HCT116 (cell line): ENCODE measurements at regions not wholly inside any gene's neighbourhood (a gene's known extent, or its start where the extent isn't known, plus 50 kb on each side); places are given as distances from the start of the nearest gene placed in this dataset.

Experiments used
- CTCF ChIP-seq, 3 experiments: fragments of 200-600 bp in 1 of 3; sonication (generic) in 1 of 3; IDR thresholded peaks in 2 of 3; conservative IDR thresholded peaks in 1 of 3; 2 replicates each; pipeline ENCODE4 v1.5.1; 2012 to 2017; ENCODE audit warnings: low read depth in 2 of 3, low read length in 2 of 3, antibody characterized with exemption in 1 of 3, borderline replicate concordance in 1 of 3, control low read depth in 1 of 3, mild to moderate bottlenecking in 1 of 3, mixed read lengths in 1 of 3, mixed run types in 1 of 3, moderate library complexity in 1 of 3; ENCODE audit not compliant: insufficient read depth in 1 of 3
- REST ChIP-seq: IDR thresholded peaks from 2 replicates; pipeline ENCODE4 v1.6.1; 2012; ENCODE audit warnings: low read depth
- YY1 ChIP-seq: IDR thresholded peaks from 2 replicates; pipeline ENCODE4 v1.6.1; 2011; ENCODE audit warnings: low read length, low read depth, moderate library complexity, mild to moderate bottlenecking; ENCODE audit not compliant: insufficient replicate concordance; ENCODE audit errors: extremely low read depth

- peak; percentile 21 to 52 (median 52); a peak in 5 of 6 replicates for TF ChIP-seq CTCF (IDR thresholded peaks at IDR 0.05 in 2 of 3, conservative IDR thresholded peaks at IDR 0.05 in 1 of 3; ENCODE audit: borderline replicate concordance in 1 of 3, insufficient read depth in 1 of 3, low read depth in 2 of 3, low read length in 2 of 3)
- no peak for TF ChIP-seq REST
- TF ChIP-seq YY1 = no peak
Observed at GRCh38 chr6:104527761-104528415, 331.8 kb downstream of the HACE1 start.
